GM12878 (cell line): ENCODE measurements at regions not wholly inside any gene's neighbourhood (a gene's known extent, or its start where the extent isn't known, plus 50 kb on each side); places are given as distances from the start of the nearest gene placed in this dataset.

Source experiments
- ATAC-seq: fragments of 200-7000 bp; cut with Tn5 transposase; 3 replicates; pipeline ENCODE4 v1.9.1; 2020; ENCODE audit warnings: mild to moderate bottlenecking, moderate library complexity
- BruUV-seq: library from RNA; stranded (reverse); fragments of 400-500 nt; replicated peaks from 2 replicates; lab custom pipeline; 2021; lab: Mats Ljungman, UMichigan
- CTCF ChIA-PET: fragments of 300-600 bp; sonication (Branson Sonifier 250); formaldehyde crosslinking; extraction: SDS; loops from one replicate; lab custom pipeline; 2021; ENCODE audit warnings: inconsistent platforms; lab: Yijun Ruan, JAX
- POLR2A ChIA-PET: fragments of 350-600 bp; formaldehyde crosslinking; extraction: SDS; loops from one replicate; lab custom pipeline; 2021; ENCODE audit warnings: inconsistent platforms; lab: Charles Lee
- RAD21 ChIA-PET: fragments of 300-600 bp; sonication (Branson Sonifier 250); formaldehyde crosslinking; loops from one replicate; lab custom pipeline; 2023; ENCODE audit warnings: antibody characterized with exemption; ENCODE audit not compliant: unreplicated experiment; lab: Charles Lee
- SMC1A ChIA-PET: fragments of 300-600 bp; sonication (Branson Sonifier 250); formaldehyde crosslinking; loops from one replicate; lab custom pipeline; 2023; ENCODE audit not compliant: unreplicated experiment, uncharacterized antibody; lab: Charles Lee
- DNase-seq: peaks from one replicate; pipeline ENCODE4 v3.0.0-alpha.2; 2011; ENCODE audit warnings: low read depth, low spot score
- FAIRE-seq: peaks from 3 replicates; lab custom pipeline; 2011; peaks lifted over from hg19 to GRCh38; lab: Jason Lieb, UNC
- H2AFZ ChIP-seq: 2 replicates; pipeline ENCODE4 v1.6.0; 2011; ENCODE audit warnings: low read depth, low read length, control low read depth; ENCODE audit not compliant: control insufficient read depth
- H3K27ac ChIP-seq: 2 replicates; pipeline ENCODE4 v1.5.1; 2011; ENCODE audit warnings: control low read depth; ENCODE audit not compliant: control insufficient read depth, insufficient read depth
- H3K27me3 ChIP-seq, 2 experiments: replicated peaks in 1 of 2; 2 replicates each; pipeline versions ENCODE4 v1.6.0 to v1.6.1; 2011; ENCODE audit warnings: low read length in 1 of 2; ENCODE audit not compliant: control insufficient read depth in 2 of 2, insufficient read depth in 2 of 2
- H3K36me3 ChIP-seq, 2 experiments: 2 replicates each; pipeline ENCODE4 v1.5.1; 2011; ENCODE audit warnings: low read length in 1 of 2; ENCODE audit not compliant: control insufficient read depth in 2 of 2, insufficient read depth in 2 of 2
- H3K4me1 ChIP-seq: 2 replicates; pipeline ENCODE4 v1.6.1; 2011; ENCODE audit warnings: mild to moderate bottlenecking, low read length, moderate library complexity, mixed read lengths; ENCODE audit not compliant: control insufficient read depth, insufficient read depth
- H3K4me2 ChIP-seq: 2 replicates; pipeline ENCODE4 v1.6.0; 2011; ENCODE audit warnings: control low read depth; ENCODE audit not compliant: control insufficient read depth, insufficient read depth
- H3K4me3 ChIP-seq: fragments of 200-600 bp; sonication (generic); 2 replicates; pipeline ENCODE4 v1.5.1; 2016
- H3K79me2 ChIP-seq: 2 replicates; pipeline ENCODE4 v1.6.0; 2011; ENCODE audit warnings: low read length; ENCODE audit not compliant: control insufficient read depth, insufficient read depth
- H3K9ac ChIP-seq: 2 replicates; pipeline ENCODE4 v1.8.0; 2011; ENCODE audit warnings: low read length, control low read depth, mixed read lengths; ENCODE audit not compliant: control insufficient read depth, insufficient read depth
- H3K9me3 ChIP-seq: replicated peaks from 3 replicates; pipeline ENCODE4 v1.5.1; 2011; ENCODE audit warnings: mild to moderate bottlenecking, low read length; ENCODE audit not compliant: control insufficient read depth, insufficient read depth
- H4K20me1 ChIP-seq: 2 replicates; pipeline ENCODE4 v1.6.0; 2011; ENCODE audit not compliant: control insufficient read depth, insufficient read depth
- ASH2L ChIP-seq: fragments of 300-600, 200-600 bp; sonication (generic); IDR thresholded peaks from 2 replicates; pipeline ENCODE4 v1.6.1; 2017; ENCODE audit warnings: low read depth, mild to moderate bottlenecking, borderline replicate concordance
- EED ChIP-seq: sonication (generic); IDR thresholded peaks from 2 replicates; pipeline ENCODE4 v1.6.1; 2016; ENCODE audit warnings: antibody characterized with exemption, low read depth
- GABPA ChIP-seq: IDR thresholded peaks from 2 replicates; pipeline ENCODE4 v1.6.1; 2014; ENCODE audit warnings: antibody characterized with exemption, low read depth, mild to moderate bottlenecking, inconsistent platforms
- HDGF ChIP-seq: fragments of 450-650 bp; IDR thresholded peaks from 2 replicates; pipeline ENCODE4 v1.6.1; 2016; ENCODE audit warnings: antibody characterized with exemption
- MXI1 ChIP-seq: fragments of 150-350 bp; IDR thresholded peaks from 2 replicates; pipeline ENCODE4 v1.6.1; 2011; ENCODE audit warnings: low read depth, mild to moderate bottlenecking, inconsistent platforms, low read length, improper control_type of control experiment
- RCOR1 ChIP-seq: conservative IDR thresholded peaks from 2 replicates; pipeline ENCODE4 v1.6.1; 2012; ENCODE audit warnings: low read depth, low read length, improper control_type of control experiment
- SPI1 ChIP-seq: IDR thresholded peaks from 2 replicates; pipeline ENCODE4 v1.6.1; 2011; ENCODE audit warnings: low read depth, mild to moderate bottlenecking, low read length, moderate library complexity, borderline replicate concordance; ENCODE audit not compliant: insufficient read depth
- TCF7 ChIP-seq: IDR thresholded peaks from 2 replicates; pipeline ENCODE4 v1.6.1; 2014; ENCODE audit warnings: antibody characterized with exemption, borderline replicate concordance
- ZBED1 ChIP-seq: IDR thresholded peaks from 2 replicates; pipeline ENCODE4 v1.6.1; 2016; ENCODE audit warnings: borderline replicate concordance
- WGBS: methylation state at CpG from one replicate; pipeline ENCODE4 v1.1.6; 2016; ENCODE audit warnings: low lambda C conversion rate; ENCODE audit not compliant: insufficient replicate concordance, insufficient coverage; ENCODE audit errors: missing lambda C conversion rate; 5-methylcytosine and 5-hydroxymethylcytosine counted together
- in situ Hi-C: fragments of 300-500 bp; cut with MboI; formaldehyde crosslinking; loops from 9 replicates; pipeline ENCODE4 v1.14.3; 2018; ENCODE audit warnings: mixed read lengths
- intact Hi-C: fragments of 100-400 bp; cut with micrococcal nuclease; formaldehyde crosslinking; loops from one replicate; pipeline ENCODE4 v1.14.2; 2022; ENCODE audit not compliant: unreplicated experiment
- TF ChIP-seq, protein P1 (sequence below): fragments of 450-650 bp; IDR thresholded peaks from 2 replicates; pipeline ENCODE4 v1.6.1; 2017; ENCODE audit warnings: mild to moderate bottlenecking
- TF ChIP-seq, protein P2 (sequence below): IDR thresholded peaks from 2 replicates; pipeline ENCODE4 v1.6.1; 2012; ENCODE audit warnings: low read length, inconsistent platforms
- TF ChIP-seq, protein P3 (sequence below): fragments of 450-650 bp; formaldehyde crosslinking; IDR thresholded peaks from 2 replicates; pipeline ENCODE4 v1.4.0; 2022; ENCODE audit warnings: mild to moderate bottlenecking, moderate library complexity
- TF ChIP-seq, protein P4 (sequence below): fragments of 450-650 bp; IDR thresholded peaks from 2 replicates; pipeline ENCODE4 v1.6.1; 2017; ENCODE audit warnings: mild to moderate bottlenecking, low read depth, inconsistent platforms; ENCODE audit not compliant: poor library complexity, severe bottlenecking

DNA sequence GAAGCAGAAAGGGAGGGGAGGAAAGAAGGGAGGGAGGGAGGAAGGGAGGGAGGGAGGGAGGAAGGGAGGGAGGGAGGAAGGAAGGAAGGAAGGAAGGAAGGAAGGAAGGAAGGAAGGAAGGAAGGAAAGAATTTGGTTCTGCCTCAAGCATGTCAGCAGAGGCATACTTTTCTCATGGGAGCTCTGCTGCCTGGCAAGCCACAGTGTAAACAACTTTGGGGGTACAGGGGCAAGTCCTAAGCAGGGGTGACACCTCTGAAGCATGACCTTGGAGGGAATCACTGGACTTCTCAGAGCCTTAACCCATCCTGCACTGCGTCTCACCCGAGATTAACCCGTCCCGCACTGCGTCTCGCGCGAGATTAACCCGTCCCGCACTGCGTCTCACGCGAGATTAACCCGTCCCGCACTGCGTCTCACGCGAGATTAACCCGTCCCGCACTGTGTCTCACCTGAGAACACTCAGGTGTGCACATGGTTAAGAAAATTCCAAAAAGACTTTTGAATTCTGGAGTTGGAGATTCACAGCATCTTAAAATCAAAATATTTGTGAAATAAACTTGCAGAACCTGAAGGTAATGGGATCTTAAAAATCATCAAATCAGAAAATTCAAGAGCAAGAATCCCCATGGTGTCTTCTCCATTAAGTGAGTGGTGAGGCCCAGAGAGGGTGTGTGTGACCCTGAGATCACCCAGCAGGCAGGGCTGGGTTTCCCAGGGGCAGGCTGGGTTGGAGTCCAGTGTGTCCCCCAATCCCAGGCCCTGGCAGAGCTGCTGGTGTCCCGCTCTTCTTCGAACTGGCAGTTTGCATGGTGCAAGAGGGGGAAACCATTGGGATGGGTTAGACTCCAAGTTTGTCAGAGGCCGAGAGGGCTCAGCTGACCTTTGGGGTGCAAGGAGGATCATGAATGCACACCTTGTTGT, 190.4 kb downstream of the MN1 start:
- 85% methylated on average over 23 of the region's 23 CpGs for whole genome bisulfite sequencing
- no TSS peak for BruUV-seq
- ChIA-PET POLR2A (no interaction called here), RAD21 (no interaction called here), SMC1A (no interaction called here), CTCF (no interaction called here)
- H3K36me3 ChIP-seq, result no peaks in the 10 kb centered on the region
- H3K27ac ChIP-seq, result no peak overlapping the region
- H3K4me2 ChIP-seq, result no peak overlapping the region
- H4K20me1 ChIP-seq, result no peaks in the 10 kb centered on the region
- ATAC-seq (no peak), DNase-seq (no peak), FAIRE-seq (no peak)
- no peaks in the 10 kb centered on the region; a peak in 1 of 4 replicates for H3K27me3 ChIP-seq
- H2AFZ ChIP-seq, result no peak overlapping the region
- H3K4me3 ChIP-seq, result no peak overlapping the region
- H3K9ac ChIP-seq, result no peak overlapping the region
- H3K4me1 ChIP-seq, result no peaks in the 10 kb centered on the region
- no peaks in the 10 kb centered on the region for H3K9me3 ChIP-seq
- no peaks in the 10 kb centered on the region for H3K79me2 ChIP-seq
- intact Hi-C loops, result no loop called here
- in situ Hi-C loops, result no loop called here
- TF ChIP-seq HDGF (no peak), EED (no peak), TCF7 (no peak), SPI1 (no peak), GABPA (no peak), MXI1 (no peak), ZBED1 (no peak), ASH2L (no peak), RCOR1 (no peak)
- TF ChIP-seq, protein P1, sequence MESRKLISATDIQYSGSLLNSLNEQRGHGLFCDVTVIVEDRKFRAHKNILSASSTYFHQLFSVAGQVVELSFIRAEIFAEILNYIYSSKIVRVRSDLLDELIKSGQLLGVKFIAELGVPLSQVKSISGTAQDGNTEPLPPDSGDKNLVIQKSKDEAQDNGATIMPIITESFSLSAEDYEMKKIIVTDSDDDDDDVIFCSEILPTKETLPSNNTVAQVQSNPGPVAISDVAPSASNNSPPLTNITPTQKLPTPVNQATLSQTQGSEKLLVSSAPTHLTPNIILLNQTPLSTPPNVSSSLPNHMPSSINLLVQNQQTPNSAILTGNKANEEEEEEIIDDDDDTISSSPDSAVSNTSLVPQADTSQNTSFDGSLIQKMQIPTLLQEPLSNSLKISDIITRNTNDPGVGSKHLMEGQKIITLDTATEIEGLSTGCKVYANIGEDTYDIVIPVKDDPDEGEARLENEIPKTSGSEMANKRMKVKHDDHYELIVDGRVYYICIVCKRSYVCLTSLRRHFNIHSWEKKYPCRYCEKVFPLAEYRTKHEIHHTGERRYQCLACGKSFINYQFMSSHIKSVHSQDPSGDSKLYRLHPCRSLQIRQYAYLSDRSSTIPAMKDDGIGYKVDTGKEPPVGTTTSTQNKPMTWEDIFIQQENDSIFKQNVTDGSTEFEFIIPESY, result no peak
- TF ChIP-seq, protein P2, sequence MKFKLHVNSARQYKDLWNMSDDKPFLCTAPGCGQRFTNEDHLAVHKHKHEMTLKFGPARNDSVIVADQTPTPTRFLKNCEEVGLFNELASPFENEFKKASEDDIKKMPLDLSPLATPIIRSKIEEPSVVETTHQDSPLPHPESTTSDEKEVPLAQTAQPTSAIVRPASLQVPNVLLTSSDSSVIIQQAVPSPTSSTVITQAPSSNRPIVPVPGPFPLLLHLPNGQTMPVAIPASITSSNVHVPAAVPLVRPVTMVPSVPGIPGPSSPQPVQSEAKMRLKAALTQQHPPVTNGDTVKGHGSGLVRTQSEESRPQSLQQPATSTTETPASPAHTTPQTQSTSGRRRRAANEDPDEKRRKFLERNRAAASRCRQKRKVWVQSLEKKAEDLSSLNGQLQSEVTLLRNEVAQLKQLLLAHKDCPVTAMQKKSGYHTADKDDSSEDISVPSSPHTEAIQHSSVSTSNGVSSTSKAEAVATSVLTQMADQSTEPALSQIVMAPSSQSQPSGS, result no peak
- TF ChIP-seq, protein P3, sequence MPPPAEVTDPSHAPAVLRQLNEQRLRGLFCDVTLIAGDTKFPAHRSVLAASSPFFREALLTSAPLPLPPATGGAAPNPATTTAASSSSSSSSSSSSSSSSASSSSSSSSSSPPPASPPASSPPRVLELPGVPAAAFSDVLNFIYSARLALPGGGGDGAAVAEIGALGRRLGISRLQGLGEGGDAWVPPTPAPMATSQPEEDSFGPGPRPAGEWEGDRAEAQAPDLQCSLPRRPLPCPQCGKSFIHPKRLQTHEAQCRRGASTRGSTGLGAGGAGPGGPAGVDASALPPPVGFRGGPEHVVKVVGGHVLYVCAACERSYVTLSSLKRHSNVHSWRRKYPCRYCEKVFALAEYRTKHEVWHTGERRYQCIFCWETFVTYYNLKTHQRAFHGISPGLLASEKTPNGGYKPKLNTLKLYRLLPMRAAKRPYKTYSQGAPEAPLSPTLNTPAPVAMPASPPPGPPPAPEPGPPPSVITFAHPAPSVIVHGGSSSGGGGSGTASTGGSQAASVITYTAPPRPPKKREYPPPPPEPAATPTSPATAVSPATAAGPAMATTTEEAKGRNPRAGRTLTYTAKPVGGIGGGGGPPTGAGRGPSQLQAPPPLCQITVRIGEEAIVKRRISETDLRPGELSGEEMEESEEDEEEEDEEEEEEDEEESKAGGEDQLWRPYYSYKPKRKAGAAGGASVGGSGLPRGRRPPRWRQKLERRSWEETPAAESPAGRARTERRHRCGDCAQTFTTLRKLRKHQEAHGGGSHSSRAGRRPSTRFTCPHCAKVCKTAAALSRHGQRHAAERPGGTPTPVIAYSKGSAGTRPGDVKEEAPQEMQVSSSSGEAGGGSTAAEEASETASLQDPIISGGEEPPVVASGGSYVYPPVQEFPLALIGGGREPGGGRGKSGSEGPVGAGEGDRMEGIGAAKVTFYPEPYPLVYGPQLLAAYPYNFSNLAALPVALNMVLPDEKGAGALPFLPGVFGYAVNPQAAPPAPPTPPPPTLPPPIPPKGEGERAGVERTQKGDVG (CRISPR knock-in tag), result no peak
- TF ChIP-seq, protein P4, sequence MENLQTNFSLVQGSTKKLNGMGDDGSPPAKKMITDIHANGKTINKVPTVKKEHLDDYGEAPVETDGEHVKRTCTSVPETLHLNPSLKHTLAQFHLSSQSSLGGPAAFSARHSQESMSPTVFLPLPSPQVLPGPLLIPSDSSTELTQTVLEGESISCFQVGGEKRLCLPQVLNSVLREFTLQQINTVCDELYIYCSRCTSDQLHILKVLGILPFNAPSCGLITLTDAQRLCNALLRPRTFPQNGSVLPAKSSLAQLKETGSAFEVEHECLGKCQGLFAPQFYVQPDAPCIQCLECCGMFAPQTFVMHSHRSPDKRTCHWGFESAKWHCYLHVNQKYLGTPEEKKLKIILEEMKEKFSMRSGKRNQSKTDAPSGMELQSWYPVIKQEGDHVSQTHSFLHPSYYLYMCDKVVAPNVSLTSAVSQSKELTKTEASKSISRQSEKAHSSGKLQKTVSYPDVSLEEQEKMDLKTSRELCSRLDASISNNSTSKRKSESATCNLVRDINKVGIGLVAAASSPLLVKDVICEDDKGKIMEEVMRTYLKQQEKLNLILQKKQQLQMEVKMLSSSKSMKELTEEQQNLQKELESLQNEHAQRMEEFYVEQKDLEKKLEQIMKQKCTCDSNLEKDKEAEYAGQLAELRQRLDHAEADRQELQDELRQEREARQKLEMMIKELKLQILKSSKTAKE, result no peak
